H1 (cell line): ENCODE measurements at regions not wholly inside any gene's neighbourhood (a gene's known extent, or its start where the extent isn't known, plus 50 kb on each side); places are given as distances from the start of the nearest gene placed in this dataset.

Experiments
- CTCF ChIA-PET: fragments of 300-600 bp; sonication (Branson Sonifier 250); formaldehyde crosslinking; loops from one replicate; lab custom pipeline; 2021; ENCODE audit not compliant: partially characterized antibody; lab: Charles Lee
- POLR2A ChIA-PET: fragments of 300-600 bp; sonication (Branson Sonifier 250); formaldehyde crosslinking; loops from one replicate; lab custom pipeline; 2021; ENCODE audit warnings: inconsistent platforms; ENCODE audit not compliant: partially characterized antibody; lab: Charles Lee
- DNase-seq, 2 experiments: peaks; one replicate each; pipeline versions ENCODE4 v3.0.0 to v3.0.0-alpha.2; 2010 to 2022; ENCODE audit warnings: low spot score in 2 of 2, low read depth in 1 of 2, mixed read lengths in 1 of 2
- FAIRE-seq: peaks from 2 replicates; lab custom pipeline; 2011; peaks lifted over from hg19 to GRCh38; lab: Jason Lieb, UNC
- H2AFZ ChIP-seq: 2 replicates; pipeline ENCODE4 v1.8.1; 2012; ENCODE audit warnings: low read length, inconsistent platforms
- H2AK5ac ChIP-seq: 2 replicates; pipeline ENCODE4 v1.6.1; 2013; ENCODE audit warnings: low read depth, low read length
- H2BK120ac ChIP-seq: replicated peaks from 2 replicates; pipeline ENCODE3; 2013; ENCODE audit warnings: low read depth, low read length, inconsistent platforms
- H2BK12ac ChIP-seq: 2 replicates; pipeline ENCODE4 v1.6.1; 2013; ENCODE audit warnings: low read depth, low read length
- H2BK15ac ChIP-seq: 2 replicates; pipeline ENCODE4 v1.6.1; 2013; ENCODE audit warnings: low read length
- H2BK20ac ChIP-seq: 2 replicates; pipeline ENCODE4 v1.6.1; 2013; ENCODE audit warnings: low read length
- H2BK5ac ChIP-seq: 2 replicates; pipeline ENCODE4 v1.6.1; 2013; ENCODE audit warnings: low read depth, low read length
- H3K14ac ChIP-seq: 2 replicates; pipeline ENCODE4 v1.6.1; 2013; ENCODE audit warnings: inconsistent platforms; ENCODE audit not compliant: insufficient read length
- H3K18ac ChIP-seq: 2 replicates; pipeline ENCODE4 v1.6.1; 2013; ENCODE audit warnings: low read length; ENCODE audit errors: extremely low read depth
- H3K23ac ChIP-seq: 2 replicates; pipeline ENCODE4 v1.6.1; 2013; ENCODE audit warnings: inconsistent platforms; ENCODE audit not compliant: insufficient read length
- H3K23me2 ChIP-seq: 2 replicates; pipeline ENCODE4 v1.6.1; 2013; ENCODE audit warnings: low read depth, low read length
- H3K27ac ChIP-seq: 2 replicates; pipeline ENCODE4 v1.6.1; 2011; ENCODE audit warnings: low read depth, low read length, inconsistent platforms
- H3K27me3 ChIP-seq, 4 experiments: replicated peaks in 1 of 4; 1 replicate in 1 of 4; 2 replicates in 3 of 4; pipeline versions ENCODE4 v1.6.1 to v1.8.1; 2011 to 2013; ENCODE audit warnings: low read length in 3 of 4, mild to moderate bottlenecking in 3 of 4, inconsistent platforms in 2 of 4, mixed read lengths in 2 of 4, moderate library complexity in 1 of 4; ENCODE audit not compliant: control insufficient read depth in 3 of 4, insufficient read depth in 3 of 4; ENCODE audit errors: extremely low read depth in 1 of 4
- H3K36me3 ChIP-seq, 4 experiments: 2 replicates each; pipeline versions ENCODE4 v1.6.1 to v1.8.1; 2011 to 2013; ENCODE audit warnings: mild to moderate bottlenecking in 4 of 4, low read length in 3 of 4, moderate library complexity in 2 of 4, control low read depth in 1 of 4, inconsistent platforms in 1 of 4; ENCODE audit not compliant: insufficient read depth in 4 of 4, control insufficient read depth in 2 of 4
- H3K4ac ChIP-seq: replicated peaks from 2 replicates; pipeline ENCODE3; 2013; ENCODE audit warnings: low read length, low read depth, mixed read lengths, inconsistent platforms; ENCODE audit not compliant: insufficient read length
- H3K4me1 ChIP-seq, 4 experiments: replicated peaks in 1 of 4; 1 replicate in 1 of 4; 2 replicates in 3 of 4; pipeline versions ENCODE4 v1.6.1 to v1.8.1; 2011 to 2013; ENCODE audit warnings: low read length in 3 of 4, inconsistent platforms in 2 of 4, mixed read lengths in 1 of 4; ENCODE audit not compliant: insufficient read depth in 4 of 4, control insufficient read depth in 3 of 4
- H3K4me2 ChIP-seq, 2 experiments: 2 replicates each; pipeline versions ENCODE4 v1.6.1 to v1.8.1; 2011 to 2013; ENCODE audit warnings: low read depth in 2 of 2, low read length in 2 of 2, control low read depth in 1 of 2, inconsistent platforms in 1 of 2, mild to moderate bottlenecking in 1 of 2; ENCODE audit not compliant: insufficient read depth in 1 of 2
- H3K4me3 ChIP-seq, 4 experiments: fragments of 200-600, 300-600 bp in 1 of 4; sonication (generic), shearing (Covaris generic), sonication (Bioruptor Twin) in 1 of 4; 2 replicates each; pipeline versions ENCODE4 v1.5.1 to v1.8.1; 2011 to 2016; ENCODE audit warnings: low read length in 4 of 4, low read depth in 3 of 4, control low read depth in 2 of 4, inconsistent platforms in 2 of 4, mild to moderate bottlenecking in 2 of 4, mixed read lengths in 1 of 4, moderate library complexity in 1 of 4; ENCODE audit not compliant: insufficient read depth in 2 of 4; ENCODE audit errors: extremely low read depth in 1 of 4
- H3K56ac ChIP-seq: replicated peaks from 2 replicates; pipeline ENCODE3; 2013; ENCODE audit warnings: low read depth, mild to moderate bottlenecking, mixed read lengths, low read length, inconsistent platforms; ENCODE audit not compliant: insufficient read length
- H3K79me1 ChIP-seq: 2 replicates; pipeline ENCODE4 v1.6.1; 2013; ENCODE audit warnings: low read depth, low read length, control low read depth
- H3K79me2 ChIP-seq, 2 experiments: 2 replicates each; pipeline versions ENCODE4 v1.6.1 to v1.8.1; 2012 to 2013; ENCODE audit warnings: low read length in 2 of 2, mild to moderate bottlenecking in 2 of 2, inconsistent platforms in 1 of 2; ENCODE audit not compliant: insufficient read depth in 2 of 2, control insufficient read depth in 1 of 2
- H3K9ac ChIP-seq, 4 experiments: replicated peaks in 1 of 4; 1 replicate in 1 of 4; 2 replicates in 3 of 4; pipeline versions ENCODE4 v1.6.1 to v1.8.1; 2011 to 2013; ENCODE audit warnings: low read depth in 3 of 4, low read length in 3 of 4, control low read depth in 2 of 4, mild to moderate bottlenecking in 2 of 4, moderate library complexity in 2 of 4, inconsistent platforms in 1 of 4; ENCODE audit errors: extremely low read depth in 1 of 4
- H3K9me3 ChIP-seq, 2 experiments: 2 replicates each; pipeline versions ENCODE4 v1.6.1 to v1.8.1; 2012 to 2013; ENCODE audit warnings: mild to moderate bottlenecking in 2 of 2, moderate library complexity in 2 of 2, control low read depth in 1 of 2, inconsistent platforms in 1 of 2, low read depth in 1 of 2, low read length in 1 of 2, mixed read lengths in 1 of 2; ENCODE audit not compliant: insufficient read depth in 2 of 2
- H4K20me1 ChIP-seq, 2 experiments: replicated peaks in 1 of 2; 2 replicates each; pipeline versions ENCODE3 to v1.8.1; 2011 to 2013; ENCODE audit warnings: inconsistent platforms in 2 of 2, low read length in 2 of 2, mild to moderate bottlenecking in 1 of 2; ENCODE audit not compliant: insufficient read depth in 2 of 2, control insufficient read depth in 1 of 2
- H4K5ac ChIP-seq: 2 replicates; pipeline ENCODE4 v1.6.1; 2013; ENCODE audit warnings: low read length, low read depth, mixed read lengths, inconsistent platforms; ENCODE audit not compliant: insufficient read length
- H4K8ac ChIP-seq: 2 replicates; pipeline ENCODE4 v1.8.0; 2013; ENCODE audit warnings: mild to moderate bottlenecking, moderate library complexity, low read length, inconsistent platforms; ENCODE audit not compliant: insufficient read depth; ENCODE audit errors: extremely low read depth
- H4K91ac ChIP-seq: replicated peaks from 2 replicates; pipeline ENCODE3; 2013; ENCODE audit warnings: low read length, mixed read lengths, inconsistent platforms; ENCODE audit not compliant: insufficient read length
- CBX5 ChIP-seq: fragments of 300-800, 300-1000 bp; sonication (generic); IDR thresholded peaks from 2 replicates; pipeline ENCODE4 v1.7.1; 2016; ENCODE audit warnings: antibody characterized with exemption, low read length, low read depth
- NANOG ChIP-seq: IDR thresholded peaks from 2 replicates; pipeline ENCODE4 v1.6.1; 2011; ENCODE audit warnings: low read length, low read depth, mild to moderate bottlenecking, inconsistent platforms; ENCODE audit not compliant: insufficient read depth, poor library complexity, severe bottlenecking
- POLR2A ChIP-seq, 2 experiments: IDR thresholded peaks; 1 replicate in 1 of 2; 2 replicates in 1 of 2; pipeline ENCODE4 v1.6.1; 2011; ENCODE audit warnings: low read depth in 2 of 2, low read length in 2 of 2, mild to moderate bottlenecking in 2 of 2; ENCODE audit errors: control extremely low read depth in 1 of 2
- RFX5 ChIP-seq: IDR thresholded peaks from 2 replicates; pipeline ENCODE4 v1.6.1; 2011; ENCODE audit warnings: low read depth, low read length, improper control_type of control experiment, borderline replicate concordance
- WGBS, 2 experiments: shearing (Covaris generic) in 1 of 2; methylation state at CpG; one replicate each; pipeline versions ENCODE4 v1.1.6 to v1.1.7; 2013 to 2015; ENCODE audit warnings: low lambda C conversion rate in 2 of 2, mixed read lengths in 2 of 2, inconsistent platforms in 1 of 2, low coverage in 1 of 2, missing lambda C conversion rate in 1 of 2; ENCODE audit not compliant: insufficient replicate concordance in 2 of 2, insufficient coverage in 1 of 2, insufficient read length in 1 of 2; ENCODE audit errors: extremely low coverage in 1 of 2, missing lambda C conversion rate in 1 of 2; 5-methylcytosine and 5-hydroxymethylcytosine counted together

- no peaks in the 10 kb centered on the region for H3K27me3 ChIP-seq
- no peak for TF ChIP-seq NANOG
- no peak for TF ChIP-seq CBX5
- TF ChIP-seq POLR2A (IDR thresholded peaks at IDR 0.05; ENCODE audit: control extremely low read depth in 1 of 2, low read depth in 2 of 2, low read length in 2 of 2) = no peak
- TF ChIP-seq RFX5 = no peak
- WGBS, 2 experiments = 95% methylated on average over 5 of the region's 5 CpGs; no CpG with 5 or more reads in 1 of the 2 experiments
- no peak overlapping the region for H2AFZ ChIP-seq
- H3K9ac ChIP-seq = no peak overlapping the region
- no peak overlapping the region for H3K56ac ChIP-seq
- no peaks in the 10 kb centered on the region for H3K79me2 ChIP-seq
- no peak overlapping the region for H2BK20ac ChIP-seq
- H4K91ac ChIP-seq = no peak overlapping the region
- no peaks in the 10 kb centered on the region for H3K79me1 ChIP-seq
- DNase-seq = no peak
- ChIA-PET POLR2A (no interaction called here), CTCF (interaction anchor here (0.9 kb wide), 1 partner anchor 16 kb away, joined by 3 read pairs; no protein-coding TSS in a partner anchor)
- no peak overlapping the region for H3K14ac ChIP-seq
- peaks cover 0 to 6% (median 0%) of the 10 kb centered on the region in 4 experiments; a peak in 1 of 8 replicates for H3K36me3 ChIP-seq
- H2BK120ac ChIP-seq = no peak overlapping the region
- H2BK12ac ChIP-seq = no peak overlapping the region
- no peak overlapping the region for H3K27ac ChIP-seq
- H2BK5ac ChIP-seq = no peak overlapping the region
- no peaks in the 10 kb centered on the region for H4K20me1 ChIP-seq
- no peak overlapping the region for H3K4ac ChIP-seq
- no peaks in the 10 kb centered on the region for H3K4me1 ChIP-seq
- no peak overlapping the region for H3K4me3 ChIP-seq
- peaks cover 15 to 23% of the 10 kb centered on the region in 2 experiments; a peak in 3 of 4 replicates for H3K9me3 ChIP-seq
- H2AK5ac ChIP-seq = no peak overlapping the region
- no peak overlapping the region for H3K4me2 ChIP-seq
- H3K23me2 ChIP-seq = no peaks in the 10 kb centered on the region
- H3K23ac ChIP-seq = no peak overlapping the region
- no peak overlapping the region for H4K5ac ChIP-seq
- no peak overlapping the region for H3K18ac ChIP-seq
- peak; percentile 13 for FAIRE-seq
- no peak overlapping the region for H4K8ac ChIP-seq
- H2BK15ac ChIP-seq = no peak overlapping the region
These were observed 85.4 kb upstream of the MYLIP start for GRCh38 chr6:16043171-16044135.
